GM12864 (cell line): ENCODE measurements at regions not wholly inside any gene's neighbourhood (a gene's known extent, or its start where the extent isn't known, plus 50 kb on each side); places are given as distances from the start of the nearest gene placed in this dataset.

Source experiments
- DNase-seq: peaks from one replicate; pipeline ENCODE4 v3.0.0-alpha.2; 2011; ENCODE audit warnings: low read depth
- H3K4me3 ChIP-seq: 2 replicates; pipeline ENCODE4 v1.5.1; 2011; ENCODE audit warnings: mild to moderate bottlenecking, low read depth, low read length, control low read depth
- TF ChIP-seq, protein P1 (sequence below): IDR thresholded peaks from 2 replicates; pipeline ENCODE4 v1.5.1; 2011; ENCODE audit warnings: low read depth, mild to moderate bottlenecking, moderate library complexity, low read length, control low read depth, inconsistent platforms; ENCODE audit errors: missing control alignments

DNA sequence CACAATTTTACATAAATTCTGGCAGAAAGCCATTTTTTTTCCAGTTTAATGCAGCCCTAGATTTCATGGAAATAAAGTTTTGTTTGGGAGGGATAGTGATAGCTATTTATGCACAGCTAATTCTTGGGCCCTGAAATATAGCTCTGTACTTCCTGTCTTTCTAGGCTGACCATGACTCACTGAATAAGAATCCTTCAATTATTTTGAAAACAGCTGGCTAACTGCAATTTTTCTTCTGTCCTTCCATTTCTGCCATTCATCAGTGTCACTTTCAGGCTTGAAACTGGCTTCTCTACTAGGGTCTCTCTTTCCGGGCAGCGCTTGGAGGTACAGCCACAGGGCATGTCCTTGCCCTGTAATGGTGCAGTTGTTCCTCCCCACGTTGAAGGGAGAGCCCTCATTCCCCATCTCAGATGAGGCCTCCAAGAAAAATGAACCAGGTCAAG is 97.1 kb upstream of the TMEM178A start:
- no peak for DNase-seq

GRCh38 chr2:39570130-39570555 is 95.6 kb upstream of the TMEM178A start:
- no peak for DNase-seq
- TF ChIP-seq, protein P1, sequence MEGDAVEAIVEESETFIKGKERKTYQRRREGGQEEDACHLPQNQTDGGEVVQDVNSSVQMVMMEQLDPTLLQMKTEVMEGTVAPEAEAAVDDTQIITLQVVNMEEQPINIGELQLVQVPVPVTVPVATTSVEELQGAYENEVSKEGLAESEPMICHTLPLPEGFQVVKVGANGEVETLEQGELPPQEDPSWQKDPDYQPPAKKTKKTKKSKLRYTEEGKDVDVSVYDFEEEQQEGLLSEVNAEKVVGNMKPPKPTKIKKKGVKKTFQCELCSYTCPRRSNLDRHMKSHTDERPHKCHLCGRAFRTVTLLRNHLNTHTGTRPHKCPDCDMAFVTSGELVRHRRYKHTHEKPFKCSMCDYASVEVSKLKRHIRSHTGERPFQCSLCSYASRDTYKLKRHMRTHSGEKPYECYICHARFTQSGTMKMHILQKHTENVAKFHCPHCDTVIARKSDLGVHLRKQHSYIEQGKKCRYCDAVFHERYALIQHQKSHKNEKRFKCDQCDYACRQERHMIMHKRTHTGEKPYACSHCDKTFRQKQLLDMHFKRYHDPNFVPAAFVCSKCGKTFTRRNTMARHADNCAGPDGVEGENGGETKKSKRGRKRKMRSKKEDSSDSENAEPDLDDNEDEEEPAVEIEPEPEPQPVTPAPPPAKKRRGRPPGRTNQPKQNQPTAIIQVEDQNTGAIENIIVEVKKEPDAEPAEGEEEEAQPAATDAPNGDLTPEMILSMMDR = no peak
- H3K4me3 ChIP-seq = no peak overlapping the region

More for the DNA sequence above, 97.1 kb upstream of the TMEM178A start:
- TF ChIP-seq, protein P1 = no peak
- no peak overlapping the region for H3K4me3 ChIP-seq

DNA sequence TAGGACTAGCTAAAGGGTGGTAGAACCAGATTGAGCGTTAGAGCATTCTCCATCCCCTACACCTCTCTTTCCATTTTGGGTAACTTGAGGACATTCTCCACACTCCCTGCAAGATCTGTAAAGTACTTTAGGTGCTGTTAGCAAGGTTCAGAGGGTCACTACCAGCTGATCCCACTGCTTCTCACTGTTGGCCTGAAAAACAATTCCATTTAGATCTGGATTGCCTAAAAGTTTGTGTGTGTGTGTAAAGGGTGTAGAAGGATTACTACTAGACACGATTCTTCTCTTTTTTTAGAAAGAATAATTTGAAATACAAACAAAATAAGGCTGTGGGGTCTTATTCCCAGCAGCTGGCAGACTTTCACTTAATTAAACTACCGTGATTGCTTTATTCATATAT is 95.1 kb upstream of the TMEM178A start:
- no peak overlapping the region for H3K4me3 ChIP-seq
- TF ChIP-seq, protein P1 = no peak
- DNase-seq = no peak

- no peak for DNase-seq
- TF ChIP-seq, protein P1 = no peak
Measured at GRCh38 chr2:39571111-39571731, 94.5 kb upstream of the TMEM178A start.

GRCh38 chr2:39573276-39573675 is 92.4 kb upstream of the TMEM178A start:
- H3K4me3 ChIP-seq = no peak overlapping the region
- TF ChIP-seq, protein P1 = no peak
- no peak for DNase-seq

More at GRCh38 chr2:39571111-39571731, 94.5 kb upstream of the TMEM178A start:
- H3K4me3 ChIP-seq = no peak overlapping the region

GRCh38 chr2:39581866-39582265 is 83.9 kb upstream of the TMEM178A start:
- H3K4me3 ChIP-seq = no peak overlapping the region
- DNase-seq = no peak
- TF ChIP-seq, protein P1 = no peak

DNA sequence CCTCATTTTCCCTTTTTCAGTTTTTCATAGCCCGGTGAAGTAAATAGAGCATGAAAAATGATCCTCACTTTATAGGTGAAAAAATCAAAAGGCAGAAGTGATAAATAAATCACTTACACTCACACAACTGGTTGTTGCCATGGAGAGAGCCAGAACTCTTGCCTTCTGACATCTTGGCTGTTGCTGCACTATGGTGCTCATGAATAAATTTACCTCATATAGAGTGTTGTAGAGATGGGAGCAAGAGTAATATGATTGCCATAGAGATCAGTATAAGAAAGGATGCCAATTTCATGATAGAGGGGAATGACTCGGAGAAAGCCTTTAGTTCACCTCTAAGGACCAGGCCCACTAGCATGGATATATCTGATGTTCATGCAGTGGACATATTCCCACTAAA is 82.5 kb upstream of the TMEM178A start:
- H3K4me3 ChIP-seq = no peak overlapping the region
- no peak for DNase-seq
- TF ChIP-seq, protein P1 = no peak
